Activated B cell treated with CpG ODN at 0.5 μM for 24 hours (primary cell): ENCODE measurements at regions not wholly inside any gene's neighbourhood (a gene's known extent, or its start where the extent isn't known, plus 50 kb on each side); places are given as distances from the start of the nearest gene placed in this dataset.

ENCODE experiments used
- ATAC-seq: fragments of 200-7000 bp; cut with Tn5 transposase; one replicate; pipeline ENCODE4 v1.10.0; 2021; ENCODE audit warnings: low read depth, mild to moderate bottlenecking, moderate library complexity
- CTCF ChIA-PET: fragments of 350-600 bp; sonication (Branson Sonifier 250); formaldehyde crosslinking; loops from one replicate; lab custom pipeline; 2021; ENCODE audit warnings: antibody characterized with exemption; lab: Charles Lee
- POLR2A ChIA-PET: fragments of 350-600 bp; sonication (Branson Sonifier 250); formaldehyde crosslinking; loops from one replicate; lab custom pipeline; 2021; ENCODE audit warnings: antibody characterized with exemption; lab: Charles Lee
- DNase-seq: peaks from one replicate; pipeline ENCODE4 v3.0.0; 2022
- H3K27ac Mint-ChIP-seq: one replicate; pipeline ENCODE4 v1.8.0; 2020; ENCODE audit warnings: mixed read lengths
- H3K27me3 Mint-ChIP-seq: one replicate; pipeline ENCODE4 v1.8.0; 2021; ENCODE audit warnings: mixed read lengths
- H3K36me3 Mint-ChIP-seq: one replicate; pipeline ENCODE4 v1.8.0; 2021; ENCODE audit warnings: low read depth, mixed read lengths
- H3K4me1 Mint-ChIP-seq: one replicate; pipeline ENCODE4 v1.8.0; 2021; ENCODE audit warnings: mixed read lengths
- H3K4me3 Mint-ChIP-seq: one replicate; pipeline ENCODE4 v1.8.0; 2020; ENCODE audit warnings: mild to moderate bottlenecking, mixed read lengths
- H3K9me3 Mint-ChIP-seq: one replicate; pipeline ENCODE4 v1.8.0; 2020; ENCODE audit warnings: mixed read lengths
- intact Hi-C: fragments of 100-400 bp; cut with micrococcal nuclease; formaldehyde crosslinking; loops from one replicate; pipeline ENCODE4 v1.15.1; 2024
- TF ChIP-seq, protein P1 (sequence below): fragments of 200-600 bp; IDR thresholded peaks from one replicate; pipeline ENCODE4 v1.8.0; 2022; ENCODE audit warnings: antibody characterized with exemption, mild to moderate bottlenecking

GRCh38 chr5:88937406-88937805, 54.4 kb upstream of the MEF2C start:
- H3K9me3 Mint-ChIP-seq, result no peaks in the 10 kb centered on the region

GRCh38 chr5:88934439-88934838, 51.5 kb upstream of the MEF2C start:
- no peak overlapping the region for H3K4me3 Mint-ChIP-seq
- no peaks in the 10 kb centered on the region for H3K27me3 Mint-ChIP-seq
- ATAC-seq (no peak), DNase-seq (no peak)
- no peaks in the 10 kb centered on the region for H3K9me3 Mint-ChIP-seq
- ChIA-PET CTCF (no interaction called here), POLR2A (no interaction called here)
- H3K36me3 Mint-ChIP-seq, result peaks cover 2% of the 10 kb centered on the region
- TF ChIP-seq, protein P1, sequence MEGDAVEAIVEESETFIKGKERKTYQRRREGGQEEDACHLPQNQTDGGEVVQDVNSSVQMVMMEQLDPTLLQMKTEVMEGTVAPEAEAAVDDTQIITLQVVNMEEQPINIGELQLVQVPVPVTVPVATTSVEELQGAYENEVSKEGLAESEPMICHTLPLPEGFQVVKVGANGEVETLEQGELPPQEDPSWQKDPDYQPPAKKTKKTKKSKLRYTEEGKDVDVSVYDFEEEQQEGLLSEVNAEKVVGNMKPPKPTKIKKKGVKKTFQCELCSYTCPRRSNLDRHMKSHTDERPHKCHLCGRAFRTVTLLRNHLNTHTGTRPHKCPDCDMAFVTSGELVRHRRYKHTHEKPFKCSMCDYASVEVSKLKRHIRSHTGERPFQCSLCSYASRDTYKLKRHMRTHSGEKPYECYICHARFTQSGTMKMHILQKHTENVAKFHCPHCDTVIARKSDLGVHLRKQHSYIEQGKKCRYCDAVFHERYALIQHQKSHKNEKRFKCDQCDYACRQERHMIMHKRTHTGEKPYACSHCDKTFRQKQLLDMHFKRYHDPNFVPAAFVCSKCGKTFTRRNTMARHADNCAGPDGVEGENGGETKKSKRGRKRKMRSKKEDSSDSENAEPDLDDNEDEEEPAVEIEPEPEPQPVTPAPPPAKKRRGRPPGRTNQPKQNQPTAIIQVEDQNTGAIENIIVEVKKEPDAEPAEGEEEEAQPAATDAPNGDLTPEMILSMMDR, result no peak
- intact Hi-C loops, result loop anchor here (2.0 to 5.0 kb wide), 2 partner anchors 18 to 37 kb away; no protein-coding TSS in a partner anchor
- H3K4me1 Mint-ChIP-seq, result peaks cover 11% of the 10 kb centered on the region
- no peak overlapping the region for H3K27ac Mint-ChIP-seq

More at GRCh38 chr5:88937406-88937805, 54.4 kb upstream of the MEF2C start:
- Mint-ChIP-seq H3K27me3 (no peaks in the 10 kb centered on the region), H3K36me3 (peaks cover 6% of the 10 kb centered on the region), H3K4me1 (peaks cover 19% of the 10 kb centered on the region), H3K4me3 (no peak overlapping the region), H3K27ac (no peak overlapping the region)
- intact Hi-C loops, result no loop called here
- POLR2A ChIA-PET, result no interaction called here
- TF ChIP-seq, protein P1, result no peak
- ATAC-seq (no peak), DNase-seq (no peak)
- CTCF ChIA-PET, result no interaction called here
